RCC 7860 (cell line): ENCODE measurements at regions not wholly inside any gene's neighbourhood (a gene's known extent, or its start where the extent isn't known, plus 50 kb on each side); places are given as distances from the start of the nearest gene placed in this dataset.
"Not testable (repeated sequence)": the region's sequence is repeated elsewhere in the genome, so short reads cannot be mapped to it uniquely, and the experiment has no call there.

Experiments
- DNase-seq: peaks from one replicate; pipeline ENCODE4 v3.0.0-alpha.2; 2015; ENCODE audit warnings: low spot score
- FAIRE-seq: peaks from 2 replicates; lab custom pipeline; 2012; peaks lifted over from hg19 to GRCh38; lab: Jason Lieb, UNC

DNA sequence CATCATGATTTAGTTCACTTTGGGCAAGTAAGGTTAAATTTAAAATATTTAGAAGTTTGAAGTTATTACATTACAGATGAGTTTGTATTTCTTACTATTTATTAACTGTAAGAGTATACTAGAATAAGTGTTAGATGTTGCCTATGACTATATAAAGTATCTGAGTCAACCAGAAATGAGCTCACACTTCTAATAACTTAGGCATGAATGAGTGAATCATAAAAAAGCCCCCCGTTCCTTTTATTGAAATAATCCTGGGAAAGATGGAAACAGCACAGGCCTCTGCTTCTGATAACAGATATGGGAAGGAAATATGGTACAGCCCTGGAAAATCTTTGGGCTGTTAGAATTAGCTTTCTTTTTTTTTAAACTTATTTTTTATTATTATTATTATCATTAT, 66.6 kb upstream of the TGFBR2 start:
- FAIRE-seq (peak; percentile 59), DNase-seq (peak; percentile 57)

DNA sequence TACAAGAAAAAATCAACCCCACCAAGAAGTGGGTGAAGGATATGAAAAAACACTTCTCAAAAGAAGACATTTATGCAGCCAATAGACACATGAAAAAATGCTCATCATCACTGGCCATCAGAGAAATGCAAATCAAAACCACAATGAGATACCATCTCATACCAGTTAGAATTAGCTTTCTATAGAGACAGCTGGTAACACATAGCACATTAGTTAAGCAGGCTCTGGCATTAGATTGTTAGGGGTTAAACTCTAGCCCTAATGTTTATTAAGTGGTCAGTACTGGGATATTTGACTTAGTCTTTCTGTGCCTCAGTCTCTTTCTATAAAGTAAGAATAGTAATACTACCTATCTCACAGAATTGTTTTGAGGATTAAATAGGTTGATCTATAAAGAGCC, 65.2 kb upstream of the TGFBR2 start:
- not testable (repeated sequence) for FAIRE-seq, DNase-seq

DNA sequence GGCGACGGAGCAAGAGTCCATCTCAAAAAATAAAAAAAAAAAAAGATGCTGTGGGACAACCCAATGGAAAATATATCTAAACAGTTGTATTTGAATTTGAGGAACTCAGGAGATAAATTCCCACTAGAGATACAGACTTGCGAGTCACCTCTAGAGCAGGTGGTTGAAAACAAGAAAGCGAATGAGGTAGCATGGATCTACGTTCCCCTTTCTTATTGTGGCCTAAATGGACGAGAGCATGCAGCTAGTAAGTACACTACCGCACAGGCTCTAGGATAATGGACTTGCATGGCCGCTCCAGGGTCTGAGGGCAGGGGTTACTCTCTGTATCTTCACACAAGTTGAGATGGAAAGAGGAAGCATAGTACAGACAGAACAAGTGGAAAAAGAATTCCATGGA, 63.5 kb upstream of the TGFBR2 start:
- DNase-seq (no peak), FAIRE-seq (no peak)

DNA sequence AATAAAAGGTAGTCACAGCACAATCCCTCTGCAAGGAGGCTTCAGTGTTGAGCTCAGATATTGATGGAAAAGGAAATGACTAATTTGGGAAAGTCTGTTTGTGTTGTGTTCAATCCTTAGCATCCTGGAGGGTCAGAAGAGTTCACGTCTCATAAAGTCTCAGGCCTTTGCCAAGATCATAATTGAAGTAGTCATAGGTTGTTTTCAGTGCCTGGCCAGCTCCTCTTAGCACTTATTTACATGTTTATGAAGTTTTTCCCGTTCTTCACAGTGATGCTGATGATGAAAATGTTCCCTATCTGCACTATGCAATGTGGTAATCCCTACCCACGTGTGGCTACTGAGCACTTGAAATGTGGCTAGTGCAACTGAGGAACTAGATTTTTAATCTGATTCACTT, 61.6 kb upstream of the TGFBR2 start:
- peak; percentile 75 for DNase-seq
- FAIRE-seq: no peak

DNA sequence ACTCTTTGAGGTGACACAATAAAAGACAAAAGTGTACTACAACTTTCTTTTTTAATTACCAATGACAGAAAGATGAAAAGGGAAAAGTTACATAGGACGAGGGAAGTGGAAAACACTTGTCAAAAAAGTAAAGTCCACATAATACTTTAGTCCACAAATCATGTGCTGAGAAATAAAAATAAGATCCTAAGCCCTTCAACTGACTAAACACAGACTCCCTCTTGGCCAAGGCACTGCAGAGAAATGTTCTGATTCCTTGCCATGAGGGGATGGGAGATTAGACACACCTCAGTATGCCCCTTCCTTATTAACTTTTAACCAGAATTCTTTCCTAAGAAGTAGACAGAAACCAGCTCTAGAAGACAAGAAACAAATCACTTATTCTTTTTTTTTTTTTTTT, 59.5 kb upstream of the TGFBR2 start:
- DNase-seq (no peak), FAIRE-seq (no peak)

DNA sequence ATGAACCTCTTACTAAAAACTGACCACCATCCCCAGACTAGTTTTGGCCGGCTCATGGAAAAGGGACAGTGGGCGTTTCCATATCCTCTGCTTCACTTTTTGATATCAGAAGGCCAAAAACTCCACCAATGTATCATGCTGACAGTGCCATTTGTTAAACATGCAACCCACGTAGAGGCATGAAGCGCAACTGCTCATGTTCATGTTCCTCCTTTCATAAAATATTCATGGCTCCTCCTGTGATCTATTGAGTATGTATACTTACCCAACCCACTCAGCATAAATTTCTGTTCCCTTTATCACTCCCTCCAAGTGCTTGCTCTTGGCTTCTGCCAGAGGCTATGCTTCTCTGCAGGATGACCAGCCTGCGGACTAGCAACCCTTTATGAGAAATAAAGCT, 58.7 kb upstream of the TGFBR2 start:
- DNase-seq (no peak), FAIRE-seq (no peak)

DNA sequence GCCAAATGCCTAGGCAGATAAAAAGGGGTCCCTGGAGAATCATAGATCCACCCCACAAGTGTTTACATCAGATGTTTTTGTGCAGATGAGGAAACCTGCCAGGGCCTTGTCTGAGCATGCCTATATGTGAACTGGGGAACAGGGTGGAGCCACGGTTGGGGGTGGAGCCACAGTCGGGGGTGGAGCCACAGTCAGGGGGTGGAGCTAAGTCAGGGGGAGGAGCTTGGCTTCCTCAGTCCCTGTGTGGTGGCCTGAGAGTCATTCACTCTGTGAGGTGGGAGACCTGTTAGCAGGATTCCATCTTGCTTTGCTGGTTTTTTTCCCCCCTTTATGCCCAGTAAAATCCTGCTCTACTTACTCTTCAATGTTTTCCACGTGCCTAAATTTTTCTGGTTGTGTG, 57.8 kb upstream of the TGFBR2 start:
- no peak for DNase-seq
- no peak for FAIRE-seq

DNA sequence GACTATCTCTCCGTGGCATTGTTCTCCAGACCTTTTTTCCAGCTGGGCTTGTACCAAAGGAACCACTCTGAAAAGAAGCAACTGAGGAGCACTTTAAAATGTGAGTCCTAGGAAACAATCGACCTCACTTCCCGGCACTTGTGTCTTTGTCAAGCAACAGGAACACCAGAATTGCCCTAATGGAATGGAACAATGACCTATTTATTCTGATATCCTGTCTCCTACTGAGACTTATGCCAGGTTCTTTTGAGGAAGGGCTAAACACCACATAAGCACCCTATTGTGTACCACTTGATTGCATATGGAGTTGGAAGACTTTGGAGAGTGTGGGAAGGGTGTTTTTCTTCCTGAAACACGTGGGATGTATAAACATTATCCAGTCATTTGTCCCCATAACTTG, 56.8 kb upstream of the TGFBR2 start:
- DNase-seq (no peak), FAIRE-seq (no peak)

DNA sequence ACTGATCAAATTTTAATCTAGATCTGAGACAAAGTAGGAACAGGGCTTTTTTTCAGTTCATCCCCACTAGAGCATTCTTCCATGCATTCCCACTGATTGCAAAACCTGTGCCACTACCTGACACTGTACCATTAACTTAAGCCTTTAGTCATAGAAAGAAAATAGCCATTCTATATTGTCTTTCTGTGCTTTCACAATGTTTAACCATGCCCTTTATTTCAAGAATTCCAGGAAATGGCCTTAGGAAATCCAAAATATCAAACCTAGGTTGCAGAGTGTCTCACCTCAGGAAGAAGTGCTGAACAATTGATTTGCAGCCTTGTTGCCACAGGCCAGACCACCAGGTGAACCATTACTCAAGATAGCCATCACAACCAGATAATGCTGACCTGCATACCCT, 56.2 kb upstream of the TGFBR2 start:
- FAIRE-seq (no peak), DNase-seq (no peak)

DNA sequence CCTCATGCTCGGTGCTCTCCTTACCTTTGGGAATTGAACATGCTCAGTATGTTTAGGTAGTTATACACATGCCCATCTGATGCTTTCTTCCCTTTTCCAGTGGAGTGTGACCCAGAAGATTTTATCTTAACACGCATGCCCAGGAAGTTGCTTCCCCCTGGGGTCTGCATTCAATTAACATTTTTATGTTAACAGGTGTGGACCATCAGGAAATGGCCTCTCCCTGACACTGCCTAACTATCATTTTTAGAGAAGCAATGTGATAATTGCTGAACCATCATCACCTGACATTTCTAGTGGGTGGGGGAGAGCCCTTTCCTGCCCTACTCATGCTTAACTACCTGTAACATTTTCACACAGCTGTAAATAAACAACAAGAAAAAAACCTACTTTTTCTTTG, 55.1 kb upstream of the TGFBR2 start:
- no peak for FAIRE-seq

DNA sequence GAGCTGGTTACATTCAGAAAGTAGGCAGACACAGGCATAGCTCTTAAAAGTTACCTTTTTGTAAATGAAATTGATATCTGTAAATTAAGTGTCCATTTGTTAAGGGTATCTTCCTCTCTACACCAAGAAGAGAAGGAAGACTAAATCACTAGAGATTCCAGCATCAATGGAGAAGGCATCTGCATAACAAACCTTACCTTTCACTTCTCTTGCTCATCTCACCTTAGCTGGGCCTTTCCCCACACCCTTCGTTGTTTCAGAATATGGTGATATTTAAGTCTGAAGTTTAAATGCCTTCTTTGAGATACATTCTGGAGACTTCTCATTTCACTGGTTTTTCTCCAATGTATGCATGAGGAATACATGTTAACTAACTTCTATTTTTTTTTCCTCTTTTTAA, 54.5 kb upstream of the TGFBR2 start:
- FAIRE-seq (no peak), DNase-seq (no peak)

More for the DNA sequence above, 55.1 kb upstream of the TGFBR2 start:
- no peak for DNase-seq

DNA sequence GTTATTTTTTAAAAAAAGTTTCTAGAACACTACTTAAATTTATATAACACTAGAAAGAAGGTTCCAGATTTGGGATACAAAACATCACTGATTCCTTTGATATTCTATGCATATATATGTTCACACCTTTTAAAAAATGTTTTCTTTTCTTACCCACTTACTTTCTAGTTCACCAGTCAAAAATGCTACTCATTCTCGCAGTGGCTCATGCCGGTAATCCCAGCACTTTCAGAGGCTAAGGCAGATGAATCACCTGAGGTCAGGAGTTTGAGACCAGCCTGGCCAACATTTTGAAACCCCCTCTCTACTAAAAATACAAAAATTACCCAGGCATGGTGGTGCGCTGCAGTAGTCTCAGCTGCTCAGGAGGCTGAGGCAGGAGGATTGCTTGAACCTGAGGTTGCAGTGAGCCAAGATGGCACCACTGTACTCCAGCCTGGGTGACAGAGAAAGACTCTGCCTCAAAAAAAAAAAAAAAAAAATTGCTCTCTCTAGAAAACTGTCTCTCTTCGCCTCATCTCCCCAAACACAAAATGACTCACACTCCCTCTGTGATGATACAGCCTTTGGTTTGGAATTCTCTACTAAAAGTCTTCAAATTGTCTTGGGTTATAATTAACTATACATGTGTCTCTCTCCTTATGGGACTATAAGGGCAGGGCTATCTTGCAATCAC, 52.6 kb upstream of the TGFBR2 start:
- DNase-seq: peak; percentile 63
- peak; percentile 89 for FAIRE-seq

DNA sequence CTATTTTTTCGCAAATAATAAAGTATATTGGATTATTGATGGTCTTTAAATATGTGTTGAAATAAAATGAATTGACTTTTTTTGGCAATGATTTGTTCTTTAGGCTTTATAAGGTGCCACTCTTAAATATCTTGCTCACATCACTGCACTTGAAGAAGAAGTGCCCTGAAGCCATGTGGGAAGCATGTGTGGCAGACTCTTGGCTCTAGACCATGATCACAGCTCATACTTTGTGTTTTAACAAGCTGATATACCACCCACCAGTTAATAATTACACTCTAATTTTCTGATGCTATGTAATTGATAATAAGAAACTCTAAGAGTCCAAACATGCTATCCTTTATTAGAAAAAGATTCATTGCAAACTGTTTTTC, 52.1 kb upstream of the TGFBR2 start:
- DNase-seq (peak; percentile 31), FAIRE-seq (no peak)

DNA sequence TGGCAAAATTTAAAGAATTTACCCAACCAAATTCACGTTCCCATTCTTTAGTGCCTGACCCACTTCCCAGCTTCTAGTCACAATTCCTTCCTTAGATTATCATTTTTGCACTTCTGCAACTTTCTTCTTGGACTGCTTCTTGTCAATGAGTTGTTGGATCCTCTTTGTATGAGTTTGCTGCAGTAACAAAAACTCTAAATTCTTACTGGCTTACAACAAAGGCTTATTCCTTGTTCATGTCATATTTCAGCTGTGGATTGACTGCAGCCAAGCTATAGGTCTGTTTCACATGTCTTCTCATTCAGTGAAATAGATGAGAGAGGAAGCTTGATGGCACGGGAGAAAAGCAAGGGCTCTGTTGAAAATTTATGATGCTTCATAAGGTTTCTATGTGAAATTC, 50.4 kb upstream of the TGFBR2 start:
- DNase-seq: no peak

More for the DNA sequence above, 50.4 kb upstream of the TGFBR2 start:
- no peak for FAIRE-seq
